ENCODE measurements at regions not wholly inside any gene's neighbourhood (a gene's known extent, or its start where the extent isn't known, plus 50 kb on each side); places are given as distances from the start of the nearest gene placed in this dataset.

- ChIA-PET CTCF (interaction anchor here (1.5 kb wide), 1 partner anchor 12 kb away, joined by 3 read pairs; no protein-coding TSS in a partner anchor), POLR2A (no interaction called here)
- DNase-seq (ENCODE audit: extremely low spot score), result no peak
- no peak for TF ChIP-seq CTCF (IDR thresholded peaks at IDR 0.05; ENCODE audit: control extremely low read depth, extremely low read depth, low read depth, missing control alignments)
Observed at GRCh38 chr3:95971573-95971972, 842.8 kb upstream of the EPHA6 start.

- no peak for DNase-seq (ENCODE audit: extremely low spot score)
- ChIA-PET POLR2A (no interaction called here), CTCF (interaction anchor here (1.4 kb wide), 1 partner anchor 20 kb away, joined by 3 read pairs; no protein-coding TSS in a partner anchor)
- no peak for TF ChIP-seq CTCF (IDR thresholded peaks at IDR 0.05; ENCODE audit: control extremely low read depth, extremely low read depth, low read depth, missing control alignments)
Observed at GRCh38 chr3:95994338-95994737, 820.1 kb upstream of the EPHA6 start.

GRCh38 chr3:96000966-96001365 is 813.4 kb upstream of the EPHA6 start:
- no peak for TF ChIP-seq CTCF (IDR thresholded peaks at IDR 0.05; ENCODE audit: control extremely low read depth, extremely low read depth, low read depth, missing control alignments)
- ChIA-PET CTCF (interaction anchor here (0.9 to 1.8 kb wide), 2 partner anchors 9 to 20 kb away, joined by 3 to 4 read pairs; no protein-coding TSS in a partner anchor), POLR2A (interaction anchor here (0.5 kb wide), 1 partner anchor 1885 kb away, joined by 3 read pairs; no protein-coding TSS in a partner anchor)

GRCh38 chr3:96007650-96008195 is 806.7 kb upstream of the EPHA6 start:
- CTCF ChIA-PET, result interaction anchor here (1.1 kb wide), 1 partner anchor 26 kb away, joined by 3 read pairs; no protein-coding TSS in a partner anchor
- POLR2A ChIA-PET, result no interaction called here
- no peak for TF ChIP-seq CTCF (IDR thresholded peaks at IDR 0.05; ENCODE audit: control extremely low read depth, extremely low read depth, low read depth, missing control alignments)
- no peak for DNase-seq (ENCODE audit: extremely low spot score)

More at GRCh38 chr3:96000966-96001365, 813.4 kb upstream of the EPHA6 start:
- no peak for DNase-seq (ENCODE audit: extremely low spot score)

GRCh38 chr3:96012939-96013338 is 801.5 kb upstream of the EPHA6 start:
- DNase-seq (ENCODE audit: extremely low spot score), result no peak
- CTCF ChIA-PET, result no interaction called here
- POLR2A ChIA-PET, result no interaction called here
- no peak for TF ChIP-seq CTCF (IDR thresholded peaks at IDR 0.05; ENCODE audit: control extremely low read depth, extremely low read depth, low read depth, missing control alignments)

GRCh38 chr3:96017556-96017955 is 796.8 kb upstream of the EPHA6 start:
- ChIA-PET POLR2A (no interaction called here), CTCF (no interaction called here)
- DNase-seq (ENCODE audit: extremely low spot score), result no peak
- no peak for TF ChIP-seq CTCF (IDR thresholded peaks at IDR 0.05; ENCODE audit: control extremely low read depth, extremely low read depth, low read depth, missing control alignments)

All from GM10248 (cell line).